Lung (tissue), 11 donors: ENCODE measurements at regions not wholly inside any gene's neighbourhood (a gene's known extent, or its start where the extent isn't known, plus 50 kb on each side); places are given as distances from the start of the nearest gene placed in this dataset.

Source experiments
- ATAC-seq: fragments of 200-7000 bp; cut with Tn5 transposase; one replicate; pipeline ENCODE4 v1.9.1; 2020; ENCODE audit warnings: moderate number of reproducible peaks; ENCODE audit not compliant: insufficient read depth, low FRiP score
- DNase-seq, 3 donors: peaks; one replicate each; pipeline ENCODE4 v3.0.0-alpha.2; 2013 to 2017
- H3K27ac ChIP-seq, 2 donors: one replicate each; pipeline ENCODE4 v1.5.1; 2013; ENCODE audit warnings: mild to moderate bottlenecking in 2 of 2, moderate library complexity in 2 of 2, control low read depth in 1 of 2, inconsistent platforms in 1 of 2, low read depth in 1 of 2, low read length in 1 of 2
- H3K27me3 ChIP-seq, 3 donors: one replicate each; pipeline ENCODE4 v1.5.1; 2013; ENCODE audit warnings: low read length in 2 of 3; ENCODE audit not compliant: control insufficient read depth in 3 of 3, insufficient read depth in 3 of 3
- H3K36me3 ChIP-seq, 4 donors: one replicate each; pipeline ENCODE4 v1.5.1; 2013; ENCODE audit warnings: low read length in 4 of 4, mild to moderate bottlenecking in 1 of 4, moderate library complexity in 1 of 4; ENCODE audit not compliant: control insufficient read depth in 4 of 4, insufficient read depth in 4 of 4
- H3K4me1 ChIP-seq, 5 donors: one replicate each; pipeline ENCODE4 v1.5.1; 2013; ENCODE audit warnings: low read length in 5 of 5, mild to moderate bottlenecking in 2 of 5, moderate library complexity in 1 of 5; ENCODE audit not compliant: control insufficient read depth in 5 of 5, insufficient read depth in 5 of 5
- H3K4me3 ChIP-seq: one replicate; pipeline ENCODE4 v1.5.1; 2013; ENCODE audit warnings: mild to moderate bottlenecking, control low read depth, moderate library complexity
- H3K9ac ChIP-seq, 2 donors: one replicate each; pipeline ENCODE4 v1.5.1; 2013; ENCODE audit warnings: low read length in 2 of 2, control low read depth in 1 of 2; ENCODE audit not compliant: insufficient read depth in 1 of 2
- H3K9me3 ChIP-seq, 4 donors: one replicate each; pipeline ENCODE4 v1.5.1; 2013; ENCODE audit warnings: low read length in 3 of 4, mild to moderate bottlenecking in 1 of 4, moderate library complexity in 1 of 4; ENCODE audit not compliant: control insufficient read depth in 4 of 4, insufficient read depth in 3 of 4
- whole genome bisulfite sequencing, 2 donors: extraction: QIAGEN DNeasy Blood & Tissue Kit; methylation state at CpG; one replicate each; pipeline ENCODE4 v1.1.7; 2013; 5-methylcytosine and 5-hydroxymethylcytosine counted together
- TF ChIP-seq, protein P1 (sequence below): IDR thresholded peaks from 2 replicates; pipeline ENCODE4 v1.5.1; 2012; ENCODE audit warnings: mild to moderate bottlenecking; ENCODE audit errors: control extremely low read depth, extremely low read depth
- donor health status: control.
- donor health status: control.
- donor health status: Bipolar disorder and iron deficiency.
- donor health status: healthy.
- donor health status: DM: yes; HTN: yes; CAD: no.

- TF ChIP-seq, protein P1, sequence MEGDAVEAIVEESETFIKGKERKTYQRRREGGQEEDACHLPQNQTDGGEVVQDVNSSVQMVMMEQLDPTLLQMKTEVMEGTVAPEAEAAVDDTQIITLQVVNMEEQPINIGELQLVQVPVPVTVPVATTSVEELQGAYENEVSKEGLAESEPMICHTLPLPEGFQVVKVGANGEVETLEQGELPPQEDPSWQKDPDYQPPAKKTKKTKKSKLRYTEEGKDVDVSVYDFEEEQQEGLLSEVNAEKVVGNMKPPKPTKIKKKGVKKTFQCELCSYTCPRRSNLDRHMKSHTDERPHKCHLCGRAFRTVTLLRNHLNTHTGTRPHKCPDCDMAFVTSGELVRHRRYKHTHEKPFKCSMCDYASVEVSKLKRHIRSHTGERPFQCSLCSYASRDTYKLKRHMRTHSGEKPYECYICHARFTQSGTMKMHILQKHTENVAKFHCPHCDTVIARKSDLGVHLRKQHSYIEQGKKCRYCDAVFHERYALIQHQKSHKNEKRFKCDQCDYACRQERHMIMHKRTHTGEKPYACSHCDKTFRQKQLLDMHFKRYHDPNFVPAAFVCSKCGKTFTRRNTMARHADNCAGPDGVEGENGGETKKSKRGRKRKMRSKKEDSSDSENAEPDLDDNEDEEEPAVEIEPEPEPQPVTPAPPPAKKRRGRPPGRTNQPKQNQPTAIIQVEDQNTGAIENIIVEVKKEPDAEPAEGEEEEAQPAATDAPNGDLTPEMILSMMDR = no peak
- Histone ChIP-seq H3K27ac (no peak overlapping the region), H3K27me3 (no peaks in the 10 kb centered on the region), H3K9me3 (peaks cover 0 to 6% (median under 1%) of the 10 kb centered on the region in 4 donors), H3K36me3 (no peaks in the 10 kb centered on the region), H3K9ac (no peak overlapping the region), H3K4me1 (peaks cover 0 to 27% (median 0%) of the 10 kb centered on the region in 5 donors), H3K4me3 (no peak overlapping the region)
- ATAC-seq (no peak), DNase-seq (peak in 2 of 3 donors; percentile 9 to 22)
- WGBS, 2 donors = 77 to 80% methylated on average over 1 of the region's 1 CpG
Measured at GRCh38 chr2:21591926-21592325, 468.2 kb downstream of the TDRD15 start.

DNA sequence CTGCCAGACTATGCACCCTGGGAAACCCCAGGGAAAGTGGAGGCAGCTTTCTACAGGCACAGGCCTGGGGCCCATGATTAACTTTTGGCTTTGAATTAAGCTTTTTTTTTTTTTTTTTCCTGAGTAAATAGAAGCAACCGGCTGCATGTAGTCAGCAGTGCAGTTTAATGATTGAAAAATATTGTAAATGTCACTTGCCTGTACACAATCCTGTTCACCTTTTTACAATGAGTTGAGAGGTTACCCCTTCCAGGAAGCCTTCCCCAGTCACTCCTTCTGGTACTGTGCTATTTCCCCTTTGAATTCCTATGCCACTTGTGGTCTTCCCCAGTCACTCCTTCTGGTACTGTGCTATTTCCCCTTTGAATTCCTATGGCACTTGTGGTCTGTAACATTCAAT is 475.6 kb downstream of the TDRD15 start:
- peaks cover 0 to 6% (median 0%) of the 10 kb centered on the region in 5 donors for H3K4me1 ChIP-seq
- H3K9me3 ChIP-seq = peaks cover 0 to 9% (median under 1%) of the 10 kb centered on the region in 4 donors
- 47 to 74% methylated on average over 1 of the region's 1 CpG for WGBS, 2 donors
- DNase-seq = peak in 2 of 3 donors; percentile 21 to 53
- no peak overlapping the region for H3K4me3 ChIP-seq
- no peaks in the 10 kb centered on the region for H3K36me3 ChIP-seq
- ATAC-seq = peak; percentile 63
- TF ChIP-seq, protein P1 = no peak
- H3K27ac ChIP-seq = no peak overlapping the region
- no peaks in the 10 kb centered on the region for H3K27me3 ChIP-seq
- H3K9ac ChIP-seq = no peak overlapping the region

DNA sequence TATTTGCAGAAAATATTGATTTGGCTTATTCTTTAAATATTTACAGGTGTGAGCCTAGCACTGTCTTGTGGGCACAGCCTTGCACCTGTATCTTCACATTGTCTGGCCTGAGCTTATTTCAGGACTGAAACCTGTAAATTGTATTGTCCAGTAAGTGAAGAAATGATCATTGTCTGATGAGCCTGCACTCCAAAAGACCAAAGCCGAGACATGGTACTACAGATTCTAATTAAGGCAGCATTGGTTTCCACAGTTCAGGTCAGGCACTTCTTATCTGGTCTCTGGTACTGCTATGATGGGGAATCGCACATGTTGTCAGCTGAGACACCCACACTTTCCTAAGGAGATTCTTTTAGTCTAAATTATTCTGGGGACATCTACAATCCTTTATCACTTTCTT is 479.0 kb downstream of the TDRD15 start:
- no peak overlapping the region for H3K9ac ChIP-seq
- peaks cover 0 to 3% (median 3%) of the 10 kb centered on the region in 4 donors for H3K9me3 ChIP-seq
- no peaks in the 10 kb centered on the region for H3K27me3 ChIP-seq
- TF ChIP-seq, protein P1 = no peak
- ATAC-seq = no peak
- H3K27ac ChIP-seq = no peak overlapping the region
- no peak overlapping the region for H3K4me3 ChIP-seq
- WGBS, 2 donors = 92 to 95% methylated on average over 2 of the region's 2 CpGs
- DNase-seq = no peak
- H3K4me1 ChIP-seq = peaks cover 0 to 10% (median 0%) of the 10 kb centered on the region in 5 donors
- H3K36me3 ChIP-seq = no peaks in the 10 kb centered on the region

- TF ChIP-seq, protein P1 = no peak
- no peak overlapping the region for H3K27ac ChIP-seq
- WGBS, 2 donors = 79 to 82% methylated on average over 6 of the region's 6 CpGs
- no peak overlapping the region for H3K4me3 ChIP-seq
- no peaks in the 10 kb centered on the region for H3K27me3 ChIP-seq
- H3K36me3 ChIP-seq = no peaks in the 10 kb centered on the region
- H3K4me1 ChIP-seq = peaks cover 0 to 5% (median 0%) of the 10 kb centered on the region in 5 donors
- ATAC-seq = no peak
- H3K9ac ChIP-seq = no peak overlapping the region
- peaks cover 0 to 3% (median 1%) of the 10 kb centered on the region in 4 donors for H3K9me3 ChIP-seq
- peak in 1 of 3 donors; percentile 35 for DNase-seq
Measured at GRCh38 chr2:21607572-21607971, 483.8 kb downstream of the TDRD15 start.
